ENCODE measurements at regions not wholly inside any gene's neighbourhood (a gene's known extent, or its start where the extent isn't known, plus 50 kb on each side); places are given as distances from the start of the nearest gene placed in this dataset.

- TF ChIP-seq EZH2 (IDR thresholded peaks at IDR 0.05; ENCODE audit: borderline replicate concordance, low read depth, low read length, poor library complexity, severe bottlenecking) = no peak
- no peak for TF ChIP-seq CTCF (conservative IDR thresholded peaks at IDR 0.05; ENCODE audit: low read depth, low read length)
Observed at GRCh38 chr12:113674302-113674701, 202.6 kb upstream of the LHX5 start.

All from A673 (cell line).